Fibroblast of lung (primary cell): ENCODE measurements at regions not wholly inside any gene's neighbourhood (a gene's known extent, or its start where the extent isn't known, plus 50 kb on each side); places are given as distances from the start of the nearest gene placed in this dataset.

ENCODE experiments used
- EZH2 ChIP-seq: IDR thresholded peaks from 2 replicates; pipeline ENCODE4 v1.5.1; 2012; ENCODE audit warnings: low read length, control low read depth, mild to moderate bottlenecking; ENCODE audit errors: missing control alignments
- TF ChIP-seq, protein P1 (sequence below), 2 donors: IDR thresholded peaks in 1 of 2; conservative IDR thresholded peaks in 1 of 2; 1 replicate in 1 of 2; 2 replicates in 1 of 2; pipeline ENCODE4 v1.5.1; 2011 to 2012; ENCODE audit warnings: low read length in 2 of 2, control low read depth in 1 of 2, inconsistent platforms in 1 of 2, low read depth in 1 of 2, mild to moderate bottlenecking in 1 of 2

DNA sequence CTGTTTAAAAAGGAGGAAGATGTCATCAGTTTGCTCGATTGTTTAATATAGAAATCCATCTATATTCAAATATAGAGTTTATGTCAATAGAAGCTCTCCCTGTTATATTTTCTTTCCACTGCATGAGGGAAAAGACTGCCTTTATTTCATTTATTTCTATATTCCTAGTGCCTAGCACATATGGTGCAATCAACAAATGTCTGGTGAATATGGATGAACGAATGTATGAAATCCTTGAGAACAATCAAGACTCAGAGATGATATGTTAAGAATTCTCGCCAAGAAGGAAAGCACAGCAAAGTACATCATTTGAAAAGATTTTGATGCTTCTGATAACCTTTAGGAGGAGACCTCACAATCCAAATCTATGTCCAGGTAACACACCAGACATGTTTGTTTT, 296.0 kb upstream of the LMO3 start:
- TF ChIP-seq, protein P1, sequence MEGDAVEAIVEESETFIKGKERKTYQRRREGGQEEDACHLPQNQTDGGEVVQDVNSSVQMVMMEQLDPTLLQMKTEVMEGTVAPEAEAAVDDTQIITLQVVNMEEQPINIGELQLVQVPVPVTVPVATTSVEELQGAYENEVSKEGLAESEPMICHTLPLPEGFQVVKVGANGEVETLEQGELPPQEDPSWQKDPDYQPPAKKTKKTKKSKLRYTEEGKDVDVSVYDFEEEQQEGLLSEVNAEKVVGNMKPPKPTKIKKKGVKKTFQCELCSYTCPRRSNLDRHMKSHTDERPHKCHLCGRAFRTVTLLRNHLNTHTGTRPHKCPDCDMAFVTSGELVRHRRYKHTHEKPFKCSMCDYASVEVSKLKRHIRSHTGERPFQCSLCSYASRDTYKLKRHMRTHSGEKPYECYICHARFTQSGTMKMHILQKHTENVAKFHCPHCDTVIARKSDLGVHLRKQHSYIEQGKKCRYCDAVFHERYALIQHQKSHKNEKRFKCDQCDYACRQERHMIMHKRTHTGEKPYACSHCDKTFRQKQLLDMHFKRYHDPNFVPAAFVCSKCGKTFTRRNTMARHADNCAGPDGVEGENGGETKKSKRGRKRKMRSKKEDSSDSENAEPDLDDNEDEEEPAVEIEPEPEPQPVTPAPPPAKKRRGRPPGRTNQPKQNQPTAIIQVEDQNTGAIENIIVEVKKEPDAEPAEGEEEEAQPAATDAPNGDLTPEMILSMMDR (conservative IDR thresholded peaks at IDR 0.05 in 1 of 2, IDR thresholded peaks at IDR 0.05 in 1 of 2; ENCODE audit: low read depth in 1 of 2, low read length in 2 of 2) = no peak
- TF ChIP-seq EZH2 = no peak
